Activated CD8-positive, alpha-beta memory T cell treated with anti-CD3 and anti-CD28 coated beads for 24 hours (primary cell): ENCODE measurements at regions not wholly inside any gene's neighbourhood (a gene's known extent, or its start where the extent isn't known, plus 50 kb on each side); places are given as distances from the start of the nearest gene placed in this dataset.

ENCODE experiments used
- DNase-seq: peaks from one replicate; pipeline ENCODE4 v3.0.0-alpha.2; 2020

GRCh38 chrX:16454926-16455325, 195.0 kb upstream of the S100G start:
- no peak for DNase-seq

DNA sequence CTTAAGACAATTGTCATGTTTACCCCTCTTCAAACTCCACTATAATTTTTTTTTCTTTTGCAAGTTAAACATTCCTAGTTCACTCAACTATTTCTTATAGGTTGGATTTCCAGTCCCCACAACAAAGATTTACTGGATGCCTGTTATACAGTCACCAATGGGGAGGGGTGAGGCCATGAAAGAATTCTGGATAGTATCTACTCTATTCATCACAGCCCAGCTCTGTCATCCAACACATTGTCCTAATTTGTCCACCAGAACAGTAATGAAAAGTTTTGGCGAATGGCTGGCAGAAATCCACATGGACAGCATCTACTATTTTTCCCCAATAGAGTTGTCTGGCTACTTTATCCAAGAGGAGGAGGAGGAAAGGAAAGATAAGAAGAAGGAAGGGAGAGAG, 192.7 kb upstream of the S100G start:
- DNase-seq = no peak

GRCh38 chrX:16458208-16458607, 191.8 kb upstream of the S100G start:
- no peak for DNase-seq

DNA sequence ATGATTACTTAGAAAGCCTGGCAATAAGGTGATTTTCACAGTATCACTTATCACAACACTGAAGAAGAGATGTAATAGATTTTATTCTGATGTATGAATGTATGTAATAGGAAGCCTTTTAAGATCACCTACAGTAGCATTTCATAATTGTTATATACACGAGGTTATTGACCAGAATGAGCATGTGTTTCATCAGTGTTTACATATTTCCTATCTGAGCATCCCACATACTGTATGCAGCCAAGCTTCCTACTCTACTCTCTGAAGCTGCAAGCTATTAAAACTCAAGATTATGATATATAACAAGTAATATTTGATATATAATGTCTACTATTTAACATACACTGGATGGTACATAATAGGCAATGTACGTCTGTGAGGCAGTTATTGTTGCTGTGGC, 190.9 kb upstream of the S100G start:
- DNase-seq = no peak

- no peak for DNase-seq
These were observed 188.0 kb upstream of the S100G start for GRCh38 chrX:16461968-16462367.

DNA sequence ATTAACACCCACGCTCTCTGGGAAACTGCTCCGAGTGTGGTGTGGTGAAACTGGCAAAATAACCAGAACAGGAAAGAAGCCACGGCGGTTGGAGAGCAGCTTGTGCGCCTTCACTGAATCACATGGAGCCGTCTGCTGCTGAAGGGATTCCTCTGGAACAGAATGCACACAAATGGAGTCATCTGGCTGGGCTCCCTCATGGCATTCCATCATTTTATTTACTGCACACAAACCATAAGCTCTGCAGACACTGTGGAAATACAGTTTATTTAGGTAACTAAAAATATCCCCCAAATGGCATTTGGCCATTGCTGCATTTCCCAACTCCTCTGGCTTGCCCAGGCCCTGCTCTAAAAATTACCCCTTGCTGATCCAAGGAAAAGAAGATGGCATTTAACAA, 187.0 kb upstream of the S100G start:
- DNase-seq = no peak

DNA sequence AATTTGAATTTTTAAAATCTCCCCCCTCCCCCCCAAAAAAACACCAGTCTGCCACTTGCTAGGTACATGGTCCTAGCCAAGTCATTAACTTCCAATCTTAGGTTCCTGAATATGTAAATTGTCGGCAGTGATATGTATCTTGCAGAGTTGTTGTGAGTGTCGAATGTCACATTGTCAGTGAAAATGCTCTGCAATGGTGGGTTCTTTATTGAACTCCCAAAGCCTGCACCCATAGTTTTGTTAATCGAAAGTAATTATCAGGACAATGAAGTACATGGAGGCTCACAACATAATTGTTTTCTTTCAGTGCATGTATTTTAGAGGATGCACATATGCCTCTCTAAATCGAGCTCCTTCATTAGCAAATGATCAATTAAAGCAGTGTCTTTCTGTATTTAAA, 185.6 kb upstream of the S100G start:
- DNase-seq = no peak

DNA sequence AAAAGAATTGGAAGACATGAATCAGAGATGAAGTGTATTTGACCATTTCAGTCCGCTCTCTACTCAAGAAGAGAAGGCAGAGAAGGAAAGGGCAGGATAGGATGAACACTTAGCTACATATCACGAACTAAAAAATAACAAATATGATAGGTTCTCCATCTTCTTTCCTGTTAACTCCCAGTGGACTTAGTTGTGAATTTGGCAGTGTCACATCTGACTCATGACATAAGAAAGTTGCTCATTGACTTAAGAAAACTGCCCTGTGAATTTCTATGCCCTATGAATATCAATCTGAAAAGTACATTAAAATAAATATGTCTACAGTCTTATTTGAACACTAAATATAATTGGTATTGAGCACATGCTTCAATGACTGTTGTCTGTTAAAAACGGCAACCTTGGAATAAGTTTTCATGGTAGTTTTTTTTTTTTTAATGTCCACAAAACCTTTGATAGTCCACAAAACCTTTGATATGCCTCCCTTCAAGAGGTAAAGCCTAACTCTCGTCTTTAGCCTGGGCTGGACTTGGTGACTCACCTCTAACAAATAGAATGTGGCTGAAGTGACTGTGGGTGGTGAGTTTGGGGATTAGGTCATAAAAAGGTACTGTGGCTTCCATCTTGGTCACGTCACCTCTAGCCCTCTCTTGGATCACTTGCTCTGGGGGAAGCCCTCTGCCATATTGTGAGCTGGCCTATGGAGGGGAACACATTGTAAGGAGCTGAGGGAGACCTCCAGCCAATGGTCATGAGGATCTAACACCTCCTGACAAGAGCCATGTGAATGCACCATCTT, 184.7 kb upstream of the S100G start:
- DNase-seq = no peak

DNA sequence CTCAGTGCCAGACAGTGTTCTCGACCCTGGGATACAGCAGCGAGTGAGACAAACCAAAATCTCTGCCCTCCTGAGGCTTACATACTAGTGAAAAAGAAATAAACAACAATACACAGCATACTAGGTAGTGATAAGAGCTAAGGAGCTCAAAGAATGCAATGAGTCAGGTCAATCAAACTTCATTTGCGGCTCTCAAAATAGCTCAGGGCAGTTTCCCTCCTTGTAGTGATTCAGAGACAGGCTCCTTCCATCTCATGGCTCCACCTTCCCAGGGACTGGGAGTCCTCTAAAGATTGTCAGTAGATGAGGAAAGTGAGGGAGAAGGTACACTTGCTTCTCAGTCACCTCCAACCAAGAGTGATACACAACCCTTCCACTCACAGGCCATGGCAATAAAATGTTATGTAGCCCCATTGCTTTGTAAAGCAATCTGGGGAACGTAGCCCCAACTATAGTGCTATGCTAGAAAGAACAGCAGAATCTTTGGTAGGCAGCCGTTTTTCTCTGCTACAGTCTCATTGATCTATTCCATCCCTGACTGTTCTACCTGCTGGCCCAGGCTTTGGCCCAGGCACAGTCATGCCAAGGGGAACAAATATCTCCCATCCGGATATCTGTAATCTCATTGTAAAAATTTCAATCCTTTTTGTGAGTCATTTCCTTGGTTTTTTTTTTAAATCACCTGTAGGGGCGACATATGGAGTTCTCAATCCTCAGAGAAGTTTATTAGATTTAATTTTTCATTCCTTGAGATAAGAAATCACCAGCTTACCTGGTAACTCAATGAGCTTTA, 183.1 kb upstream of the S100G start:
- no peak for DNase-seq

DNA sequence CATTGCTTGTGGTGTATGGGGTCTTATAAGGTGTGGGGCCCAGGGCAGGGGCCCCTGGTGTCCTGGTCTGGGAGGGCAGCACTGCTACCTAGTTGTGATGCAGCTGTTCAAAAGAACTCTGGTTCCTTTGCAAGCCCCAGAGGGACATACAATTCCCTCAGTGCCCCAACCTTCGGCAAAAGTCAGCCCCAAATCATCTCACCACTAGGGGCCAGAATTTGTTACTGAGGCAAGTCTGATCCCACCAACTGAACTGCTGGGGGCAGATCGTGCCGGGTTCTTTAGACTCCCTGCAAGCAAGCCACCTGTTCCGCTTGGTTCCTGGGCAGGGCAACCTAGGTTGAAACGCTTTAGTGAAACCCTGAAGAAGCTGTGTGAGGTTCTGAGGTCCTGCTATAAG, 180.1 kb upstream of the S100G start:
- no peak for DNase-seq

DNA sequence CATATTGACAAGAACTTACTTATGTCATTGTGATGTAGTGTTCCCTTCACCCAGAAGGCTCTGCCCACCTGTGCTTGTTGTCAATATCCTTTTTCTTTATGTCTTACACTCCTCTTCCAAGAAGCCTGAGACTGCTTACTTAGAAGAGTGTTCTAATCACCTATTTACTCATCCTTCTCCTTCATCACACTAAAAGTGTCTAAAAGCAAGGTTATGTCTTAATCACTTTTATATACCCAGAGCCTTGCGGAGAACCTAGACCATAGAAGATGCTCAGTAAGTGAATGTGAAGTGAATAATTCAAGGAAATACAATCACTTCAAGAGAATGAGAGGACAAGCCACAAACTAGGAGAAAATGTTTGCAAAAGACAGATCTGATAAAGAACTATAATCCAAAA, 177.6 kb upstream of the S100G start:
- DNase-seq = no peak

GRCh38 chrX:16474511-16474910, 175.4 kb upstream of the S100G start:
- no peak for DNase-seq

DNA sequence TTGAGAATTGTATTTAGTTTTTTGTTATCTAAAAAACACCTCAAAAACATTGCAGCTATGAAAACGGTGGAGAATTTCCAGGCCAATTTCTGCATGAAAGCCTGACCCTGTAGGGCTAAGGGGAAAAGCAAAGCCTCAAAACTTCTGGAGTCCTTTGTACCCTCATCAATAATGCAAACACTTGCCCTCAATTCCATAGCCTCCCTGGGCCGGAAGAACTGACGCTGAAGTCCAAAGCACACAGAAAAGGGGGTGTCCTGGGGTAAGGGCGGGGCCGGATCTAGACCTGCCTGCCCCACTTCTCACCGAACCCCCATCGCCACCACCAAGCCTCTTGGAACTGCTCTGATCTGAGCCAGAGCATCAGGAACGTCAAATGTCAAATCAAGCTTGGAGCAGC, 173.9 kb upstream of the S100G start:
- no peak for DNase-seq

DNA sequence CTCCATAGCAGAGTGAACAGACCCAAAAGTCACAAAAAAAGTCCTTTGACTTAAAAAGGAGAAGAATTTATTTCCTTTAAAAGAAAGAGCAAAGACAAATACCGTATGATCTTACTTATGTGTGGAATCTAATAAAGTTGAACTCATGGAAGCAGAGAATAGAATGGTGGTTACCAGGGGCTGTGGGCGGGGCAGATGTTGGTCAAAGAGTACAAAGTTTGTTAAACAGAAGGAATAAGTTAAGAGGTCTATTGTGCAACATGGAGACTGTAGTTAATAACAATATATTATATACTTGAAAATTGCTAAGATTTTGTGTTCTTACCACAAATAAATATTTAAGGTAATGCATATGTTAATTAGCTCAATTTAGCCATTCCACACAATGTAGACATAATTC, 173.3 kb upstream of the S100G start:
- no peak for DNase-seq

DNA sequence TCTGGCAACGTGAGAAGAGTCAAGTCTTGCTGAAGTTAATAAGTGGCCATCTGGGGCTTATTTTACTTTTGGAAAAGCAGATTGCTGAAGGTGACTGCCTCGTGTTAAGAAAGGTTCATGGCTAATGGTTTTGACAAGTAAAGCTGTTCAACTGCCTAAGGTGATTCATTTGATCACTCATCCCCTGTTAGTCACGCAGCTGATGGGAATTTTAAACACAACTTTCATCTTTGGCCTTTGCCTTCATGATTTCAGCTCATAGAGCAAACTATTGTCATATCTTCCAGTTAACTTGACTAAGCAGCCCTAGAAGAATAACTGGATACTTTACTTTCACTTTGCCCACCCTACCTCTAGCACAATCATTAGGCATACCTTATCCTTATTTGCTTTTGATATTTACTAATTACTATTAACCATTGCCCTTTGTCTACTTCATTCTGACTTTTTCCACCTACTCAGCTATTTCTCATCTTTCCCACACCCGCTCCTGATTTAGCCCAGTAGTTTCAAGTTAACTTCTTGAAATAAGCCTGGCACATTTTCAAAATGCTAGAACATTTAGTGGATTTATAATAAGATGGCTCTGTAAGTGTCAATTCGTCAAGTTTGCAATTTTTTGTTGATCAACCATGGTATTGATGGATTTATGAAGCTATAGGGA, 170.6 kb upstream of the S100G start:
- DNase-seq = no peak

DNA sequence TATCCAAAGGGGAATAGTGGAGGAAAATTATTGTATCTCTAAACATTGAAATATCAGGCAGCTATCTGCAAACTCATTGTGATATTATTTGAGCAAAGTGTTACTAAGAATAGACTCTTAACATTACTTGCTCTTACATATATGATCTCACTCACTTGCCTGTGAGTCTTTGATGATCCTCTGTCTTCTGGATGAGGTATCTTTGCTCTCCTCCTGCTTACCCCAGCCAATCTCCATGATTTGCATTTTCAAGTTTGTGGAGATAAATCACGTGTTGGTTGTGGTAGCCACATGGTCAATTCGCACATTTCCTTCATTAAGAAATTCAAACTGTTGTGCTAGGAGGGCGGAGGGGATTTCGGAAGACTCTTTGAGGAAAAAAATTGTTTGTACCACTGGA, 169.9 kb upstream of the S100G start:
- DNase-seq = no peak

- no peak for DNase-seq
These were observed 165.6 kb upstream of the S100G start for GRCh38 chrX:16484338-16484737.

DNA sequence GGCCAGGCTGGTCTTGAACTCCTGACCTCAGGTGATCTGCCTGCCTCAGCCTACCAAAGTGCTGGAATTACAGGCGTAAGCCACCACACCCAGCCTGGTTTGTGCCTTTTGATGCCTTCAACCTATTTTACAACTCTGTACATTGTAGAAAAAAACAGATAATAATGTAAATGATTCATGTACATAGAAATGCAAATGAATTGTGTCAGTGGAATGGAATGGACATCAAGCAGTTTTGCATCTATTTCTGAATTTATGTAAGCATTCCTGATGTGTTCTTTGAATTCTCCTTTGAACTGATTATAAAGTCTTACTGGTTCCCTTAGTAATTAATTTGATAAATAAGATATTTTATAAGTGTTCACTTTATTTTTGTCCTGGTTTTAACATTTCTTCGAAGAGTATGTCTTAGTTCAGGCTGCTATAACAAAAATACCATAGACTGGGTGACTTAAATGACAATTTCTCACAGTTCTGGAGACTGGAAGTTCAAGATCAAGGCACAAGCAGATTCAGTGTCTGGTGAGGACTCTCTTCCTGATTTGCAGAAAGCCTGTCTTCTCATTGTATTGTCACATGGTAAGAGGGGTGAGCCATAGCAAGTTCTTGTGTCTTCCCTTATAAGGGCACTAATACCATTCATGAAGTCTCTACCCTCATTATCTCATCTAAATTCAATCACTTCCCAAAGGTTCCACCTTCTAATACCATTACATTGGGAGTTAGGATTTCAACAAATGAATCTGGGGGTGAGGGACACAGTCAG, 162.2 kb upstream of the S100G start:
- DNase-seq = no peak

- no peak for DNase-seq
These were observed 161.0 kb upstream of the S100G start for GRCh38 chrX:16488959-16489358.

- DNase-seq = no peak
These were observed 158.5 kb upstream of the S100G start for GRCh38 chrX:16491461-16491860.

DNA sequence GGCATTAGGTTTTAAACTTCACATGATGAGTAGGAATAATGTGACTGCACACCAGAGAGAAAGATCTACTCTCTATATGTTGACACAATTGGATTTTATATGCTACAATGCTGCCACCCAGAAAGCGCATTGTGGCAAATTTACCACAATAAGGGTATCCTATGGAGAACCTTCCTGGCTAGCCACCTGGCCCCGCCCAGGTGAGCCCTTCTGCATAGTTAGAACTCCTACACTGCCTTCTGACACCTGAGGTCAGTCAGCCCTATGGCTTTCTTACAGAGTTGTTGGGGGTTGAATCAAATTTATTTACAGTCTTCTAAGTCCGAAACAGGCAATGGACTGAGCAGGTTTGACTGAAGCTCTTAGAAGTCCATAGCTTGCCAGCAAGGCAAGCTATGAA, 153.8 kb upstream of the S100G start:
- no peak for DNase-seq

GRCh38 chrX:16511796-16512776, 137.9 kb upstream of the S100G start:
- no peak for DNase-seq
